DMS 273 (cell line): ENCODE measurements at regions not wholly inside any gene's neighbourhood (a gene's known extent, or its start where the extent isn't known, plus 50 kb on each side); places are given as distances from the start of the nearest gene placed in this dataset.
A peak's percentile ranks its signal among the peaks of the same experiment; 100 is the strongest.
"Not testable (repeated sequence)": the region's sequence is repeated elsewhere in the genome, so short reads cannot be mapped to it uniquely, and the experiment has no call there.

Source experiments
- DNase-seq: peaks from one replicate; lab custom pipeline; 2025; ENCODE audit not compliant: unreplicated experiment; lab: John Stamatoyannopoulos, UW

- no peak for DNase-seq
Measured at GRCh38 chr1:64358692-64359091, 111.2 kb upstream of the CACHD1 start.

- DNase-seq, result no peak
Measured at GRCh38 chr1:64361974-64362373, 108.0 kb upstream of the CACHD1 start.

GRCh38 chr1:64363111-64363510 lies 106.8 kb upstream of the CACHD1 start:
- peak; percentile 83 for DNase-seq

- DNase-seq, result peak; percentile 31
Measured at GRCh38 chr1:64363616-64364015, 106.3 kb upstream of the CACHD1 start.

GRCh38 chr1:64366821-64367220 lies 103.1 kb upstream of the CACHD1 start:
- no peak for DNase-seq

- DNase-seq, result no peak
Measured at GRCh38 chr1:64368344-64368743, 101.6 kb upstream of the CACHD1 start.

GRCh38 chr1:64378826-64379225 lies 91.1 kb upstream of the CACHD1 start:
- no peak for DNase-seq

GRCh38 chr1:64387389-64388285 lies 82.3 kb upstream of the CACHD1 start:
- DNase-seq, result peak; percentile 20

- no peak for DNase-seq
Measured at GRCh38 chr1:64388336-64388735, 81.6 kb upstream of the CACHD1 start.

GRCh38 chr1:64392109-64392508 lies 77.8 kb upstream of the CACHD1 start:
- DNase-seq, result no peak

- no peak for DNase-seq
Measured at GRCh38 chr1:64393790-64394189, 76.1 kb upstream of the CACHD1 start.

- no peak for DNase-seq
Measured at GRCh38 chr1:64396817-64397216, 73.1 kb upstream of the CACHD1 start.

- DNase-seq, result no peak
Measured at GRCh38 chr1:64397541-64397940, 72.4 kb upstream of the CACHD1 start.

GRCh38 chr1:64398936-64399335 lies 71.0 kb upstream of the CACHD1 start:
- no peak for DNase-seq

GRCh38 chr1:64401285-64401684 lies 68.6 kb upstream of the CACHD1 start:
- DNase-seq, result no peak

GRCh38 chr1:64403331-64403730 lies 66.6 kb upstream of the CACHD1 start:
- DNase-seq, result no peak

- DNase-seq, result no peak
Measured at GRCh38 chr1:64404202-64404601, 65.7 kb upstream of the CACHD1 start.

GRCh38 chr1:64405833-64406232 lies 64.1 kb upstream of the CACHD1 start:
- DNase-seq, result no peak

- DNase-seq, result no peak
Measured at GRCh38 chr1:64410217-64410616, 59.7 kb upstream of the CACHD1 start.

- DNase-seq, result not testable (repeated sequence)
Measured at GRCh38 chr1:64414855-64415546, 54.9 kb upstream of the CACHD1 start.

GRCh38 chr1:64417803-64418202 lies 52.1 kb upstream of the CACHD1 start:
- no peak for DNase-seq
